HG03442 (cell line): ENCODE measurements at regions not wholly inside any gene's neighbourhood (a gene's known extent, or its start where the extent isn't known, plus 50 kb on each side); places are given as distances from the start of the nearest gene placed in this dataset.

Source experiments
- ATAC-seq: cut with Tn5 transposase; IDR thresholded peaks from one replicate; pipeline ENCODE4 v1.9.1; 2021; ENCODE audit warnings: mild to moderate bottlenecking, moderate library complexity; ENCODE audit not compliant: unreplicated experiment

DNA sequence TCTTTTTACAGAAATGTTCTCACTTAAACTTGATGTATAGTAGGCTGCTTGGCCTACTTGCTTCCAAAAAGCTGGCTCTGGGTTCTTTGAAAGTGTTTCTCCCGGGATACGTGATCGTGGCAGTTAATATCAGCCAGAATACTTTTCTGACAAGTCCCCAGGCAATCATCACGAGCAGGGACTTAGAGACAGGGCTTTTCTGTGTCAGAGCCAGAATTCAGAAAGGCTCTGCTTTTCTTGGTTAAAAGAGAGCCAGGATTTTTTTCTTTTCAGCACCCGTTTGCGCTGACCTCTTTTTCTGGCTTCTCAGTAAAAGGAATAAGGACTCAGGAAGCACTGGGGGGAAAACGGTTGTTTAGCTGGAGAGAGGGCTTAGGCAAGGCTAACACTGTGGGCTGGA is 57.8 kb upstream of the ARHGAP5 start:
- no peak for ATAC-seq

DNA sequence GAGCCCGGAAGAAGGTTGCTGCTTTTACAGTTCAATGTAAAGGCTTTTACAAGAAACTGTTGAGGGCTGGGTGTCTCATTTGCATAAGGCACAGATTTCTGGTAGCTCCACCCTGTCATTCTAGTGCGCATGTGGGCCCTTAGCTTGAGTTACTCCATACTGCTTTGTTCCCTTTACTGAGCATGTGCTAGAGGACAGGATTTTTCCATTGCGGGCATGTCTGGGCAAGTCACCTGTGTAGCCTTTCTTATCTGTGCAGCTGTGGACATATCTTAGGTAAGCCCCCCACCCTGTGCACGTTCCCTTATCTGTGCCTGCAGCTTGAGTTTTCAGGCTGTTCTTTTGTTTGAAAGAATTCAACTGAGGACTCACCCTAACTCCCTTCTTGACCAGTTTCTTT is 56.2 kb upstream of the ARHGAP5 start:
- no peak for ATAC-seq

DNA sequence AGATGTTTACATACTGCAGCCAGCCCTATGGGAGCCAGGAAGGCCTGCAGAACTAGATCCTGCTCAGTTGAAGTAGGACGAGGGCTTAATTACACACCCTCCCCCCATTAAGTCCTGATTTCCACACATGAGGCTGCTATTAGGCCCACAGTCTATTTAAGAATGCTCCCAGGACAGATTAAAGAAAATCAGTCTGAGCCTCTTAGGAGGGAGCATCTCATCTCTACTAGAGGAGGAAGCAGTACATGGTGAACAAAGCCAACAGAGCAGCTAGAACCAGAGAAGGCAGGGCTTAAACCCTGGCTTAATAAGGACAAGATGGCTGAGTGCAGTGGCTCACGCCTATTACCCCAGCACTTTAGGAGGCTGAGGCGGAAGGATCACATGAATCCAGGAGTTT is 55.8 kb upstream of the ARHGAP5 start:
- ATAC-seq, result no peak

DNA sequence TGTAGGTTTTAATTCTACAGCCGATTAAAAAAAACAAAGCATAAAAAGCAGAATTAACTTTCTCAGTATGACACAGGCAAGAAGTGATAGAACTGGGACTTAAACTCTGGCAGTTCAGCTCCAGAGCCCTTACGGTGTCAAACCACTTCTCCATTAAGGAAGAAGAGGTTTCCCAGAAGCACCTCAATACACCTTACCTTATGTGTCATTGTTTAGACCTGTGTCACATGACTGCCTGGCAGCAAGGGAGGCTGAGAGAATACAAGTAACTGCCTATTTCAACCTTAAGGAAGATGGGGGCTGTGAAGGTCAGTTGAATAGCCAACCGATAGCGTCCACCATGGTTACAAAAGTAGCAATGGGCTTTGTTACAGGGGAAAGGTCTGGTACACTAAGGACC is 54.6 kb upstream of the ARHGAP5 start:
- no peak for ATAC-seq

DNA sequence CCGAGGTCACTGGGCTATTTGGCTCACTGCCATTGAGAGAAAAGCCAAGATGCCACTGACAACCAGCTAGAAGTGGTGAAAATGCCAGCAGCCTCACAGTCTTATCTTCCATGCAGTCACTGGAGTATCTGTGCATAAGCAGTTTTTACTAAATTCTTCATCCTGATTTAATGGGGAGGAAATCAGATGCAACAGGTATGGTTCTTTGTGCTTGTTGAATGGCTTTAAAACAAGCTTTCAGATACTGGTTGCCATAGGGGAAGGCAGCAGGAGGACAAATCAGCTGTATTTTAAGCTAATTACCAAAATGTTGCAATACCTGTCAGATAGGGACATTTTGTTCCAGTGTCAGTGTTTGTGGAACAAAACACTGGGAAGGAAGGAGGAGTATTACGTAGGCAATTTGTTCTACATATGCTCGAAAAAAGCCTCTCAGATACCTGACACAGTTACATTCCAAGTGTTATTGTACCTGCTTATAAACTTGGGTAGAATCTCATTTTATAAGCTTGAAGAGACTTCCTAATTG is 54.1 kb upstream of the ARHGAP5 start:
- no peak for ATAC-seq

DNA sequence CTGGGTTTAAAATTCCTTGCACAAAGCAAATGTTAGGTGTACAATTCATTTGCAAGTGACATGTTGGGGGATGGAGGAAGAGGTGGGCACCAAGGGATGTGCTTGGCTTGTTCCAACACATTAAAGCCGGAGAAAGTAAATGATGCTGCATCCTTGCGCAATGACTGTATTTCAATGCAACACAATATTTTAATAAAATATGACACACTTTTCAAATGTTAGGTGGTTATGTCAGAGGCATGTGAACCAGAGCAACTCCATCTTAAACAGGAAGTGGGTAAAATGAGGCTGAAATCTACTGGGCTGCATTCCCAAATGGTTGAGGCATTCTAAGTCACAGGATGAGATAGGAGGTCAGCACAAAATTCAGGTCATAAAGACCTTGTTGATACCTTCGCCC is 53.6 kb upstream of the ARHGAP5 start:
- no peak for ATAC-seq

DNA sequence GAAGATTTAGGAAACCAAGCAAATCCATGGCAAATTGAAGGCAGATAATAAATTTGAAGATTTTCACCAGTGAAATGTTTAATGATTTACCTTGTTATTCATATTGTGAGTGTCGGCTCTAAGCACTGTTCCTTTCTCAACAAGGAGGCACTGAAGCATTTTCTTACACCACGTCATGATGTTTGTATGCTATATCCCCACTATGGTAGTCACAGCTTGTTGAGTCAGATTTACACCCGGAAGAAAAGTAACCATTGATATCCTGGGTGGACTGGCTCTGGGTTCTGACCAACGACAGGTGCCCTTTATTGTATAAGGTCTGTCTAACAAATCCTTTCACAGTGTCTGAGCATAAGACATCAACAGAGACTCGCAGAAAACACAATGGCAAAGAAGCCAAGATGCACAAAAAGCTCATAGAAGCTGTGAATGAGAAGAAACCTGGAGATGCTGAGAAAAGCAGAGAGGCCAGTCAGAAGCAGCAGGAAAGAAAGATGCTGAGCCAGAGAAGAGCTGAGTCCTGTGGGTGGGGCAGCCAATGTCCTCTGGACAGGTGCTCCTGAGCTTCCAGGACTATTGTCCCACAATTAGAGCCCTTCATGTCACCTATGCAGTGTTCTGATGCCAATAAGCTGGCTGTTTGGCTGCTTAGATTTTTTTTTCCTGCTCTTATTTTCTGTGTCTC is 49.7 kb upstream of the ARHGAP5 start:
- no peak for ATAC-seq
